Myocyte (in vitro differentiated cells): ENCODE measurements at regions not wholly inside any gene's neighbourhood (a gene's known extent, or its start where the extent isn't known, plus 50 kb on each side); places are given as distances from the start of the nearest gene placed in this dataset.
"Not testable (repeated sequence)": the region's sequence is repeated elsewhere in the genome, so short reads cannot be mapped to it uniquely, and the experiment has no call there.

Experiments
- DNase-seq: peaks from one replicate; pipeline ENCODE4 v3.0.0-alpha.2; 2012; ENCODE audit warnings: low read depth

DNA sequence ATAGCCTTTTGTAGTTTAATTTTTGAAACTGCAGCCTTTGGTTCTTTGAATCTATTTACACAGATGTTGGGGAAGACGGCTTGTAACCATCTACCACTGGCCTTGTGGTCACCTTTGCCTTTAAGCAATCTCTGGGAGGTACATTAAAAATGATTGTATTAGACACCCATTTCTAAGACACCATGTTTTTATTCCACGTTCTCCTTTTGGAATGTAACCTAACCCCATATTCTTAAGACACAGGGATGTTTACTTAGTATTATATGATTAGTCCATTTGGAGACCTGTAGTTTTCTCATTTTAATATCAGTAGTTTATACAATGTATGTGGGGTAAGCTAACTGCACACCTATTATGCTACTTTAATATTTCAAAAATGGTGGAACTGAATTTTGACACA lies 175.1 kb upstream of the PLSCR5 start:
- no peak for DNase-seq

DNA sequence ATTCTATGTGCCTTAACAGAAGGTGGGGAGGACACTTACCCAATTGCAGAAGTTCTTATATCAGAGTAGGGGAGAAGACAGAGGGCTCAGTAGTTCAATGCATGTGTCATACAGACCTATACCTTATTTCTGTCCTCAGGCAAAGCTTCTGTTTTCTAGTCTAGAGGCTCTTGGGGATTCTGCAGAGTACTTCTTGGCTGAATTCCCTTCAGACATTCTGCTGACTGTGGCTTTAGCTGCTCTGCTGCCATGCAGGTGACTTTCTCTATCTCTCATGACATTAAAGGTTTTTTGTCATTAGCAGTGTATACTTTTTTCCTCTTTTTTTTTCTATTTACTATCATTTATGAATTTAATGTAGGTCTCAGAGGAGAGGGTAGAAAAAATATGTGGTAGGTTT lies 172.8 kb upstream of the PLSCR5 start:
- DNase-seq: no peak

DNA sequence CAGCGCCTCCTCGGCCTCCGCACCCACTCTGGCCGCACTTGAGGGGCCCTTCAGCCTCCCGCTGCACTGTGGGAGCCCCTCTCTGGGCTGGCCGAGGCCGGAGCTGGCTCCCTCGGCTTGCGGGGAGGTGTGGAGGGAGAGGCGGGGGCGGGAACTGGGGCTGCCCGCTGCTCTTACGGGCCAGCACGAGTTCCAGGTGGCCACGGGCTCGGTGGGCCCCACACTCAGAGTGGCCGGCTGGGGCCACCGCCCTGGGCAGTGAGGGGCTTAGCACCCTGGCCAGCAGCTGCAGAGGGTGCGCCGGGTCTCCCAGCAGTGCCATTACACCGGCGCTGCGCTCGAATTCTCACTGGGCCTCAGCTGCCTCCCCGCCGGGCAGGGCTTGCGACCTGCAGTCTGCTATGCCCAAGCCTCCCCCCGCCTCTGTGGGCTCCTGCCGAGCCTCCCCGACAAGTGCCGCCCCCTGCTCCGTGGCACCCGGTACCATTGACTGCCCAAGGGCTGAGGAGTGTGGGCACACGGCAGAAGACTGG lies 167.1 kb upstream of the PLSCR5 start:
- DNase-seq: no peak

DNA sequence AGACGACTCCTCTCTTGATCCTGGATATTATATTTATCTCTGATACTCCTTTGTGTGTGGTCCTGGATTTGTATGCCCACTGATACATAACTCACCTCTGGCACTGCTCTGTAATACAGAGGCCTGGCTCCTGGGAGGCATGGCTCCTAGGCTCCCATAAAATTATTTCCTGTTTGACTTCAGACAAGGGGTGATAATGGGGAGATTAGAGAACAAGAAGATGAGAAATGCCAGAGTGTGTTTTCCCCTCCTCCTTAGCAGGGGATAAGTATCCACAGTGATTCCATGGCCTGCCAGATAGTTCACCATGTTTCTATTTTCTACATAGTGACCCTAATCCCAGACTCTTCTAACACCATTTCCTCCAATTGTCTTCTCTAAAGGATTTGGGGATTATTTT lies 165.7 kb upstream of the PLSCR5 start:
- DNase-seq: no peak

DNA sequence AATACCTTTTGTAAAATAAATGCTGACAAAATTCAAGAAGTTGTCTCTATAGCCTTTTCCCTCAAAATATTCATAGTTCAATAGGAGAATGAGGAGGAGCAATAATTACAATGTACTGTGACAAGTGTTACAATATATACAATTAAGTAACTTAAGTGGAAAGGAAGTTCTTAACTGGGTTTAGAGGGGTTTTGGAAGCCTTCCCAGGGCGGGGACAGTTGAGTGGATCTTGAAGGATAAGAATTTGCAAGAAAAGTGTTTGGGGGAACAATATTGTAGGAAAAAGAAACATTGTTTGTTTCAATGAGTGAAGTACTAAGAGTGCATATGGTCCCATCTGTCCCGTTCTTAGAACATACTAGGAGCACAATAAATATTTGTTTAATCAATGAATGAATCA lies 165.2 kb upstream of the PLSCR5 start:
- DNase-seq: no peak

DNA sequence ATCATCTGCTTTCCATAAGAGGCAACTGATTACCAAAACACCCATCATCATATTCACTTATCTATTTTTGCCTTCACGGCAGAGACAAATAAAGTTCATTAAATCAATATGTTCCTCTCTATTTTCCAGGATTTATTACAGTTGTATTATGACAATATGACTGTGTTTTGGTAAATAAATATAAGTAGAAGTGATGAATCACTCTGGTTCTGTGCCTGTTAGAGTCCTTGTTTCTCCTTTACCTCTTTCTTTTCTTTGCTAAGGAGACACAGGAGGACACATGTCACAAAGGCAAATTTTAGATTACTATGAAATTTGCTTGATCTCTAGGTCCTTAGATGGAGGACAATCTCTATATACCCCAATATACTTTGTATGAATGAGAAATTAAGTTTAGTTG lies 152.6 kb upstream of the PLSCR5 start:
- DNase-seq: no peak

DNA sequence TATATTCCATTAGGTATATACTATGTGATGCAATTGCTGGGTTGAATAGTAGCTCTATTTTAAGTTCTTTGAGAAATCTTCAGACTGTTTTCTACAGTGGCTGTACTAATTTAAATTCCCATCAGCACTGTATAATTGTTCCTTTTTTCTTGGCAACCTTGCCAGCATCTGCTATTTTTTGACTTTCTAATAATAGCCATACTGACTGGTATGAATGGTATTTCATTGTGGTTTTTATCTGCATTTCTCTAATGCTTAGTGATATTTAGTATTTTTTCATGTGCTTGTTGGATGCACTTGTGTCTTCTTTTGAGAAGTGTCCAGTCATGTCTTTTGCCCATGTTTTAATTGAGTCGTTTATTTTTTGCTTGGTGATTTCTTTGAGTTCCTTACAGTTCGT lies 145.1 kb upstream of the PLSCR5 start:
- peak; percentile 75 for DNase-seq

DNA sequence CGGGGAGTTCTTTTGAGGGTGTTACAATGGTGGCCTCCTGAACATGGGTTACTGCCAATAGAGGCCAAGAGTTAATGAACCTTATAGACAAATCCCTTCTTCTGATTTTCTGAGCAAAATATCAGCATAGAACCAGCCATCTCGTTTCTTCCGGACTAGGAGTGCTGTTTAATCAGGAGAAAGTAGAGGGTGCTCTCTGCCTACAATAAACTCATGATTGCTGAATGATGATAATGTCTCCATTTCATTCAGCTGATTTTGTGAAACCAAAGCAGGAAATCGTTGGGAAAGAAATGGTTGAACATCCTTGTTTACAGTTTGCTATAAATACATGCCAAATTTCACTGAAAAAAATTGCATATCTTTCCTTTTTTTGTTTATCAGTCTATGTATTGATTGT lies 142.8 kb upstream of the PLSCR5 start:
- peak; percentile 76 for DNase-seq

DNA sequence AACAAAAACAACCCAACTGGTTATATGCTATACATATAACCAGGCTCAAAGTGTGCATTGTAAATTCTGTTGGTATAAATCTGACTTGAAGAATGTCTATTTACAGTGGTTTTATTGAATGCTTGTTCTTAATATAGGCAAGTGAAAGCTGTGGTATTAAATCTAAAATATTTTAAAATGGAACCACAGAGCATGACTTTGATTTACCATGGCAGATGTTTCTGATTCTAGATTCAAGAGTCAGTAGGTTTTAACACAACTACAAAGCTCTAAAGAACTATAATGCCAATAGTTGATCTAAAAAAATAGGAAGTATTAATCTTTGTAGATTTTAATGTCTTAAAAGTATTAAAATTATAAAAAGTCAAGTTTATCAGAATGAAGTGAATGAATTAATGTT lies 141.9 kb upstream of the PLSCR5 start:
- peak; percentile 75 for DNase-seq

DNA sequence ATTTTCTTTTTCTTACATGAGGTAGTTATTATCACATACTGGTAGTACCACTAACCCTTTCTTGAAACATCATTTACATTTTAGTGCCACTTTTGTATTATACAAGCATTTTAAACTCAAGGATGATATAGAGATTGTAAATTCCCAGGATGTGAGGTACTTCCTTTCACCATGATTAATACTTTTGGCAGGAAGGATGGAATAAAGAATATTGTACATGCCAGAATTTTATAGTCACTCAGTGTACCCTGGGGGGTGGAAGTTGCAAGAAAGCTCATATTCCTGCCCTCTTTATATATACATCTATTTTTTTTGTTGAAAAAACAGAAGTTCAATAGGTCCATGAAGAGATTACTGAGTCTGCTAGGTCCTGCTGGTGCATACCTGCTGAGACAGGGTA lies 141.0 kb upstream of the PLSCR5 start:
- DNase-seq: peak; percentile 8

DNA sequence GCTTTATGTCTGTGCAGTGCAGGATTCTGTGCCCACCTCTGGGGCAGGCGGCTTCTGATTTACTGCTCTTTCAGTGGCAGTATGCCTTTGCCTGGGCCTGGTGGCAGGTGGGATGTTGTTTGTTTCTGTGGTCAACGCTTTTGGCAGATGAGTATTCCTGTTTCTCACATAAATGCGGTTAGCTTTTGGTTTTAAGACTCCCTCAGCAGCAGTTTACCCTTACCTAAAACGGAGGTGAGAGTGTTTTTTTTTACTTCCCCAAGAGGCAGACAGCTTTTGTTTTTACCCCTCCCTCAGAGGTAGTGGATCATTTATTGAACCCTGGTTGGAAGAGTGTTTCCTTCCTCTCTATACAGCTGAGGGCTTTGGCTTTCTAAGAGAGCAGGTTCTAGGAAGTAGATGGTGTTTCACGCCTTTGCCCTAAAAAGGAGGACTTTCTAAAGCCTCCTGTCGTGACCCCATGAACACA lies 134.1 kb upstream of the PLSCR5 start:
- peak; percentile 6 for DNase-seq

DNA sequence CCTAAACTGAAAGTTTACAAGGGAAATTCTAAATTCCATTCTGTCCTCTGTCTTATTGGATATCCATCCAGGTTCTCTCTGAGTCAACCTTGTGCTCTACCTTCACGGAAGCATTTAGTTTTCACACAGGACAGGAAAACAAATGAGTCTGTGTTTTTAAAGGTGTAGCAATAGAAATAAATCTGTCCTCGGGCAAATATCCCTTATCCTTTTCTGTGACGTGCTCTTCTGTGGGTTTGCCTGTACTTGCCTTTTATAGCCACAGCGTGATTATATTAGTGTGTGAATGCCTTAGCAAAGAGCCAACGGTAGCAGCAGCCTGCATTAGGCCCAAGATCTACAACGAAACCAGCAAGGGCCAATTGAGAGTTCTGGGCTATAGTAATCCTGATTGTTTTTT lies 127.2 kb upstream of the PLSCR5 start:
- DNase-seq: no peak

DNA sequence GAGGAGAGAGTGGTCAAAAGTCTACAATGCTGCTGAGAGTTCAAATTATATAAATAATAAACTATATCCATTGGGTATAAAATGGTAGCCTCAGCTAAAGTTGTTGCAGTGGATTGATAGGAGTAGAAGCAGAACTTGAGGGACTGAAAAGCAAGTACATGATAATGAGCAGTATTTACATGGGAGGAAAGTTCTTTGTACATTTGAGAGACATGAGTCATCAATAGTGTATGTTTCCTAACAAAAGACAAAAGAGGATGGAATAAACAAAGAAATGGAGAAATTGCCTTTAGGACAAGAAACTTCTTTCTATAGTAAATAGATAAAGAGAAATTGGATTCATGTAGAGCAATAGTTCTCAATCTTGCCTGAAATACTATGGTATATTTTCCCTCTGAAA lies 110.0 kb upstream of the PLSCR5 start:
- peak; percentile 3 for DNase-seq

DNA sequence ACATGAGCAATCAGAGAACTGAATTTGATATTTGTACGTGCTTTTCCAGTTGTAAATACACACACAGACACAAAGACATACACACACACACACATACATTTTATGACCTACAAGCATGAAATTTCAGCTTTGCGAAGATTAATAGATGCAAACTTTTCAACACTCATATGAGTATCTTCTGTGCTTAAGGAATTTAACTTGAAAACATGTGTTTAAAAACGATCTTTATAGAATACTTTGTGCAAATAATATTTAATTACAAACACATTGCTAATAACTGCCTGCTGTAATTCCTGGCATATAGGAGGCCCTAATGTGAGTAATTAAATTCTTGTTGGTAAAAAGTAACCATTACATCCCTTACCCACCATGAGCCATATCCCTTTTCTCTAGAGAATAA lies 107.7 kb upstream of the PLSCR5 start:
- DNase-seq: no peak

DNA sequence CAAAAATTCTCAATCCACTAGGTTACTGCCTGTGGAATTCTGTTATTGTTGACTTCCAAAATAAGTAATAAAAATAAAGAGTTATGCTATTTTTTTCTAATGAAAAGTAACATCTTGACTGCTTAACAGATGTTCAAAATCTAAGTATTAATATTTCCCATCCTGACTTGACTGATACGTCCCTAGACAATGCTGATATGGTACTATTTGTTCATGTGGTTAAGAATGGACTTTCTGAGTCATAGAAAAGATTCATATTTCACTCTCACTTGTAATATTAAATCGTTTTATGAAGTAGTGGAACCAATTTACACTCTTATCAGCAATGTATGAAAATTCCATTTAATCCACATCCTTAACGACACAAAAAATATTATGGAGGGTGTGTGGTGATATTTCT lies 104.8 kb upstream of the PLSCR5 start:
- peak; percentile 44 for DNase-seq

DNA sequence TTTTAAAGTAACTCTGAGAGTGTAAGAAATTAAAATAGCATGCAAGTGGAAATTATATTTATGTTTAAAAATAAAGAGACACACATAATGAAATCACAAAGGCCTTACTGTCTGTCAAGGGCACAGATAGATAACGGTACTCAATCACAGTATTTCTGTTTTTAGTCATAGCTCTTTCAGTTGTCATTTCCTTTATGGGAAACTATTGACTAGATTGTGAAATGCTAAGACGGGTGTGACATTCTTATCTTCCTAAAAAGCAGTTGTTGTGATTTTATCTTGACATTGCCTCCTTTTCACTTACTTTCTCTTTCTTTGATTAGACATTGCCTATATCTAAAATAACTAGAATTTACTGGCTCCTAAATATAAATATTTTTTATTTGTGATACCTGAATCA lies 100.1 kb upstream of the PLSCR5 start:
- no peak for DNase-seq

DNA sequence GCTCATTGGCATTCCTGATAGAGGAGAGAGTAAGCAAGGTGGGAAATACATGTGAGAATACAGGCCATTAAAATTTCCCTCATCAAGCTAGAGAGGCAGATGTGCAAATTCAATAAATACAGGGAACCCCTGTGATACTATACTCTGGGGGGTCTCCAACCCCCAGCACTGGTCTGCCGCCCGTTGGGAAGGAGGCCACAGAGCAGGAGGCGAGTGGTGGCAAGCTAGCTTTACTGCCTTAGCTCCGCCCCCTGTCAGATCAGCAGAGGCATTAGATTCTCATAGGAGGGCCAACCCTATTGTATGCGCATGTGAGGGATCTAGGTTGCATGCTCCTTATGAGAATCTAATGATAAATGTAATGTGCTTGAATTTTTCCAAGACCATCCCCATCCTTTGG lies 97.1 kb upstream of the PLSCR5 start:
- DNase-seq: no peak

DNA sequence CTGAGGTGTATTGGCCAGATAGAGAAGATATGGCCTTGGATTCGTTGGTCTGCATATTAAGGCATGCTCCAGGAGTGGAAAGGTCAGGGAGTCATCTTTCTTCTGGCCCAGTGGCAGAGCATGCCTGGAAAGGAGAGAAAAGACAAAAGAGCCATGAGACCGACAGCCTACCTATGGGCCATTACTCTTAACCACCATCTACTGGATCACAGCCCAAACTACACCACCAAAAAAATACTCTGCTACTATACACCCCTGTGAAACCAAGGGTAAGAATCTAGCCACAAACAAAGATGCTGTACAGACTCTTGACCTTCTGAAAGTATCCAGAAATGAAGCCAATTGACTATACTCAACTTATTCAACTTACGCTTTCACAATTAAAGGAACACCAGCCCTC lies 96.1 kb upstream of the PLSCR5 start:
- no peak for DNase-seq

DNA sequence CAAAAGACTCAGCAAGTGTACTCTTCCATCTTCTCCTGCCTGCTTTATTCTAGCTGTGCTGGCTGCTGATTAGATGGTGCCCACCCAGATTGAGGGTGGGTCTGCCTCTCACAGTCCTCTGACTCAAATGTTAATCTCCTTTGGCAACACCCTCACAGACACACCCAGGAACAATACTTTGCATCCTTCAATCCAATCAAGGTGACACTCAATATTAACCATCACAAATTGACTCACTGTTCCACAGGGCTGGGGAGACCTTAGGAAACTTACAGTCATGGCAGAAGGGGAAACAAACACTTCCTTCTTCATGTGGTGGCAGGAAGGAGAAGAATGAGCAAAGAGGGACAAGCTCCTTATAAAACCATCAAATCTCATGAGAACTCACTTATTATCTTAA lies 94.9 kb upstream of the PLSCR5 start:
- not testable (repeated sequence) for DNase-seq

DNA sequence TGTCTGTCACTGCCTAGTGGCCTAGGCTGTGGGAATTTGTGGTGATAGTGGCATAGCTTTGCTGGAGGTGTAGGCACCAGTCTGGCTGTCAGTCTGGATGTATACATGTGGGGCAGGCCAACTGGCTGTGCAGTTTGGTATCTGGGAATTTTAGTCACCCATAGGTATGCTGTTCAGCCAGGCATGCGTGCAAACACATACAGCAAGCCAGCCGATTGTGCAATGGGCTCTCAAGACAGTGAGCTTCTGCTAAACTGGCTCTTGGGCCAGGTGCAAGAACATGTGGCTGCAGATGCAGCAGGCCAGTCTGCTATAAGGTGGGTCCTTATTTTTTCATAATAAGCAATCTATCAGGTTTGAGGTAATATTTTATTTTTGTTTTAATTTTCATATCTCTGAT lies 87.1 kb upstream of the PLSCR5 start:
- no peak for DNase-seq

DNA sequence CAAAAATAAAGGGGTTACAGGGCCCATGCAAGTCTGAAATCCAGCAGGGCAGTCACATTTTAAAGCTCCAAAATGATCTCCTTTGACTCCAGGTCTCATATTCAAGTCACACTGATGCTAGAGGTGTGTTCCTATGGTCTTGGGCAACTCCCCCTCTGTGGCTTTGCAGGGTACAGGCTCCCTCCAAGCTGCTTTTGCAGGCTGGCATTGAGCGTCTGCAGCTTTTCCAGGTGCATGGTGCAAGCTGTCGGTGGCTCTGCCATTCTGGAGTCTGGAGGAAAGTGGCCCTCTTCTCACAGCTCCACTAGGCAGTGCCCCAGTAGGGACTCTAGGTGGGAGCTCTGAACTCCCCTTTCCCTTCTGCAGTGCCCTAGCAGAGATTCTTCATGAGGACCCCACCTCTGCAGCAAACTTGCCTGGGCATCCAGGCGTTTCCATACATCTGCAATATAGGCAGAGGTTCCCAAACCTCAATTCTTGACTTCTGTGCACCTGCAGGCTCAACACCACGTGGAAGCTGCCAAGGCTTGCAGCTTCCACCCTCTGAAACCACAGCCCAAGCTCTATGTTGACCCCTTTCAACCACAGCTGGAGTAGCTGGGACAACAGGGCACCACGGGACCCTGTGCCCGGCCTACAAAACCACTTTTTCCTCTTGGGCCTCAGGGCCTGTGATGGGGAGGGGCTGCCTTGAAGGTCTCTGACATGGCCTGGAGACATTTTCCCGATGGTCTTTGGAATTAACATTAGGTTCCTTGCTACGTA lies 80.1 kb upstream of the PLSCR5 start:
- no peak for DNase-seq

DNA sequence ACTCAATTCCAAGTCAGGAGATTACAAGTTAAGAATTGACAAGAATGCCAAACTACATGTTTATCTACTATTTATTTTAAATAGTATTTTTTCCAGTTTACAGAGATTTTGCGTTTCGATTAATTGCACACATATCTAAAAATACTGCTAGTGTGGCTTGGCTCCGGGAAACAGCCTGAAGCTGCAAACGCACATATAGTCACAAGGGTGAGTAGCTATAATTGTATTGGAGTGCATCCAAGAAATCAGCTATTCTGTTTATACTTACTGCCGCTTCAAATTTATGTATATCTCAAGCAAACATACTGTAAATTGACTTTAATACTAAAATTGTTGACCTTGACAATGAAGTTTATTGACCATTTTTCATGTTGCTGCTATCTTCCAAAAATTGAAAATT lies 77.0 kb upstream of the PLSCR5 start:
- no peak for DNase-seq

DNA sequence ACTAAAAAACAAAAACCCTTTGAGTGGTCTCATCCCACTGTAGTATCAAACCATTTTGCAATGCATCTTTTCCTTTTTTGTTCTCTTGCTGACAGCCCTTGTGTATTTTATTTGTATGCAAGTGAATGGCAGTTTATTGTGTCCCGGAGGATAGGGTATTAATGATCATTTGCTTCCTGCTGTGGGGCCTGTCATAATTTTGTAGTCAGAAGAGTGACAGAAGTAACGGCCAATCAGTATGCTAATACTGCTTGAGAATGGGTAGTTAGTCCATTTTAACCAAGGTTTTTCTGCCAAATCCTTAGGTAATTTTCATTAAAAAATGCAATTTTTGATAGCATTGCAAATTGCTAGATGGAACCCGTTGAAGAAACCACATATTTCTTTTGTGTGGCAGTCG lies 75.5 kb upstream of the PLSCR5 start:
- DNase-seq: no peak
